A172 (cell line): ENCODE measurements at regions not wholly inside any gene's neighbourhood (a gene's known extent, or its start where the extent isn't known, plus 50 kb on each side); places are given as distances from the start of the nearest gene placed in this dataset.
A peak's percentile ranks its signal among the peaks of the same experiment; 100 is the strongest.
"Not testable (repeated sequence)": the region's sequence is repeated elsewhere in the genome, so short reads cannot be mapped to it uniquely, and the experiment has no call there.

Source experiments
- DNase-seq: peaks from one replicate; pipeline ENCODE4 v3.0.0-alpha.2; 2015; ENCODE audit warnings: low spot score

GRCh38 chr14:103186909-103187586 lies 63.8 kb downstream of the TNFAIP2 start:
- no peak for DNase-seq

- DNase-seq = no peak
Observed at GRCh38 chr14:103187911-103188310, 64.7 kb downstream of the TNFAIP2 start.

- no peak for DNase-seq
Observed at GRCh38 chr14:103188810-103189480, 65.7 kb downstream of the TNFAIP2 start.

GRCh38 chr14:103189481-103190470 lies 66.5 kb downstream of the TNFAIP2 start:
- no peak for DNase-seq

GRCh38 chr14:103190741-103191140 lies 67.5 kb downstream of the TNFAIP2 start:
- DNase-seq = no peak

- no peak for DNase-seq
Observed at GRCh38 chr14:103191844-103192243, 68.6 kb downstream of the TNFAIP2 start.

GRCh38 chr14:103192246-103192840 lies 69.1 kb downstream of the TNFAIP2 start:
- no peak for DNase-seq

GRCh38 chr14:103192861-103193260 lies 69.6 kb downstream of the TNFAIP2 start:
- not testable (repeated sequence) for DNase-seq

GRCh38 chr14:103193491-103193890 lies 70.2 kb downstream of the TNFAIP2 start:
- not testable (repeated sequence) for DNase-seq

- peak; percentile 21 for DNase-seq
Observed at GRCh38 chr14:103194256-103195045, 71.2 kb downstream of the TNFAIP2 start.

- no peak for DNase-seq
Observed at GRCh38 chr14:103195828-103196615, 72.8 kb downstream of the TNFAIP2 start.

GRCh38 chr14:103196716-103197115 lies 73.5 kb downstream of the TNFAIP2 start:
- no peak for DNase-seq

GRCh38 chr14:103198131-103199105 lies 75.2 kb downstream of the TNFAIP2 start:
- DNase-seq = peak; percentile 53

- DNase-seq = no peak
Observed at GRCh38 chr14:103199124-103199523, 75.9 kb downstream of the TNFAIP2 start.

GRCh38 chr14:103201801-103202200 lies 78.5 kb downstream of the TNFAIP2 start:
- DNase-seq = no peak

- DNase-seq = no peak
Observed at GRCh38 chr14:103204852-103205540, 81.7 kb downstream of the TNFAIP2 start.

GRCh38 chr14:103205541-103205906 lies 82.3 kb downstream of the TNFAIP2 start:
- DNase-seq = no peak

GRCh38 chr14:103206023-103206481 lies 82.8 kb downstream of the TNFAIP2 start:
- DNase-seq = no peak
